ENCODE measurements at regions not wholly inside any gene's neighbourhood (a gene's known extent, or its start where the extent isn't known, plus 50 kb on each side); places are given as distances from the start of the nearest gene placed in this dataset.

GRCh38 chr14:76607510-76607909 is 153.8 kb upstream of the VASH1 start:
- no peak for DNase-seq

- DNase-seq: no peak
Measured at GRCh38 chr14:76612654-76613053, 148.6 kb upstream of the VASH1 start.

GRCh38 chr14:76613616-76614015 is 147.7 kb upstream of the VASH1 start:
- DNase-seq: no peak

- no peak for DNase-seq
Measured at GRCh38 chr14:76615331-76615730, 145.9 kb upstream of the VASH1 start.

GRCh38 chr14:76617440-76617839 is 143.8 kb upstream of the VASH1 start:
- no peak for DNase-seq

- DNase-seq: no peak
Measured at GRCh38 chr14:76636602-76637001, 124.7 kb upstream of the VASH1 start.

- DNase-seq: no peak
Measured at GRCh38 chr14:76638841-76639240, 122.4 kb upstream of the VASH1 start.

- no peak for DNase-seq
Measured at GRCh38 chr14:76639606-76640229, 121.5 kb upstream of the VASH1 start.

- DNase-seq: no peak
Measured at GRCh38 chr14:76640923-76641395, 120.3 kb upstream of the VASH1 start.

GRCh38 chr14:76641541-76641940 is 119.7 kb upstream of the VASH1 start:
- DNase-seq: no peak

GRCh38 chr14:76643887-76644286 is 117.4 kb upstream of the VASH1 start:
- no peak for DNase-seq

GRCh38 chr14:76644855-76645518 is 116.3 kb upstream of the VASH1 start:
- no peak for DNase-seq

- peak; percentile 27 for DNase-seq
Measured at GRCh38 chr14:76647697-76648298, 113.5 kb upstream of the VASH1 start.

GRCh38 chr14:76651410-76652055 is 109.7 kb upstream of the VASH1 start:
- DNase-seq: no peak

GRCh38 chr14:76653875-76654572 is 107.2 kb upstream of the VASH1 start:
- DNase-seq: no peak

- no peak for DNase-seq
Measured at GRCh38 chr14:76654573-76655108, 106.6 kb upstream of the VASH1 start.

GRCh38 chr14:76655331-76655730 is 105.9 kb upstream of the VASH1 start:
- DNase-seq: no peak

GRCh38 chr14:76656592-76656991 is 104.7 kb upstream of the VASH1 start:
- DNase-seq: no peak

GRCh38 chr14:76657404-76657803 is 103.9 kb upstream of the VASH1 start:
- DNase-seq: no peak

GRCh38 chr14:76657846-76658245 is 103.4 kb upstream of the VASH1 start:
- no peak for DNase-seq

GRCh38 chr14:76662580-76662979 is 98.7 kb upstream of the VASH1 start:
- no peak for DNase-seq

- DNase-seq: no peak
Measured at GRCh38 chr14:76664790-76665189, 96.5 kb upstream of the VASH1 start.

- no peak for DNase-seq
Measured at GRCh38 chr14:76666746-76667145, 94.5 kb upstream of the VASH1 start.

All from KG1 (cell line).